ENCODE measurements at regions not wholly inside any gene's neighbourhood (a gene's known extent, or its start where the extent isn't known, plus 50 kb on each side); places are given as distances from the start of the nearest gene placed in this dataset.

- intact Hi-C loops (cut with micrococcal nuclease): no loop called here
- peaks cover 47% of the 10 kb centered on the region for H3K27me3 ChIP-seq (ENCODE audit: low read depth)
- H3K27ac ChIP-seq (replicated peaks): no peak overlapping the region
- TF ChIP-seq CTCF (IDR thresholded peaks at IDR 0.05; ENCODE audit: borderline replicate concordance): no peak
- no peak overlapping the region for H3K4me3 ChIP-seq
- no peak for DNase-seq
- H3K4me1 ChIP-seq: no peaks in the 10 kb centered on the region
- no peaks in the 10 kb centered on the region for H3K9me3 ChIP-seq (replicated peaks)
- no peaks in the 10 kb centered on the region for H3K36me3 ChIP-seq
Observed at GRCh38 chr12:13727707-13728195, 253.7 kb downstream of the GRIN2B start.

GRCh38 chr12:13725049-13725448 is 256.4 kb downstream of the GRIN2B start:
- H3K4me1 ChIP-seq: no peaks in the 10 kb centered on the region
- H3K4me3 ChIP-seq: no peak overlapping the region
- DNase-seq: no peak
- intact Hi-C loops (cut with micrococcal nuclease): no loop called here
- no peak overlapping the region for H3K27ac ChIP-seq (replicated peaks)
- H3K9me3 ChIP-seq (replicated peaks): no peaks in the 10 kb centered on the region
- peaks cover 54% of the 10 kb centered on the region for H3K27me3 ChIP-seq (ENCODE audit: low read depth)
- no peaks in the 10 kb centered on the region for H3K36me3 ChIP-seq
- no peak for TF ChIP-seq CTCF (IDR thresholded peaks at IDR 0.05; ENCODE audit: borderline replicate concordance)

GRCh38 chr12:13724136-13724535 is 257.3 kb downstream of the GRIN2B start:
- Histone ChIP-seq H3K4me1 (no peaks in the 10 kb centered on the region), H3K9me3 (replicated peaks) (no peaks in the 10 kb centered on the region), H3K27ac (replicated peaks) (no peak overlapping the region), H3K27me3 (ENCODE audit: low read depth) (peaks cover 56% of the 10 kb centered on the region), H3K36me3 (no peaks in the 10 kb centered on the region), H3K4me3 (no peak overlapping the region)
- intact Hi-C loops (cut with micrococcal nuclease): no loop called here
- no peak for DNase-seq
- no peak for TF ChIP-seq CTCF (IDR thresholded peaks at IDR 0.05; ENCODE audit: borderline replicate concordance)

- Histone ChIP-seq H3K36me3 (no peaks in the 10 kb centered on the region), H3K4me1 (no peaks in the 10 kb centered on the region), H3K4me3 (no peak overlapping the region), H3K27ac (replicated peaks) (no peak overlapping the region), H3K27me3 (ENCODE audit: low read depth) (peaks cover 23% of the 10 kb centered on the region), H3K9me3 (replicated peaks) (no peaks in the 10 kb centered on the region)
- intact Hi-C loops (cut with micrococcal nuclease): no loop called here
- no peak for TF ChIP-seq CTCF (IDR thresholded peaks at IDR 0.05; ENCODE audit: borderline replicate concordance)
- DNase-seq: no peak
Observed at GRCh38 chr12:13719986-13720385, 261.4 kb downstream of the GRIN2B start.

- H3K36me3 ChIP-seq: no peaks in the 10 kb centered on the region
- no peak for TF ChIP-seq CTCF (IDR thresholded peaks at IDR 0.05; ENCODE audit: borderline replicate concordance)
- no peak overlapping the region for H3K4me3 ChIP-seq
- H3K4me1 ChIP-seq: no peaks in the 10 kb centered on the region
- no peaks in the 10 kb centered on the region for H3K9me3 ChIP-seq (replicated peaks)
- no peak overlapping the region for H3K27ac ChIP-seq (replicated peaks)
- intact Hi-C loops (cut with micrococcal nuclease): no loop called here
- H3K27me3 ChIP-seq (ENCODE audit: low read depth): peaks cover 19% of the 10 kb centered on the region
- DNase-seq: no peak
Observed at GRCh38 chr12:13718271-13718670, 263.1 kb downstream of the GRIN2B start.

GRCh38 chr12:13716119-13716518 is 265.3 kb downstream of the GRIN2B start:
- intact Hi-C loops (cut with micrococcal nuclease): no loop called here
- H3K27ac ChIP-seq (replicated peaks): no peak overlapping the region
- H3K36me3 ChIP-seq: no peaks in the 10 kb centered on the region
- DNase-seq: no peak
- no peak overlapping the region for H3K4me3 ChIP-seq
- no peaks in the 10 kb centered on the region for H3K4me1 ChIP-seq
- H3K9me3 ChIP-seq (replicated peaks): no peaks in the 10 kb centered on the region
- peaks cover 15% of the 10 kb centered on the region for H3K27me3 ChIP-seq (ENCODE audit: low read depth)
- no peak for TF ChIP-seq CTCF (IDR thresholded peaks at IDR 0.05; ENCODE audit: borderline replicate concordance)
